GM12864 (cell line): ENCODE measurements at regions not wholly inside any gene's neighbourhood (a gene's known extent, or its start where the extent isn't known, plus 50 kb on each side); places are given as distances from the start of the nearest gene placed in this dataset.

ENCODE experiments used
- DNase-seq: peaks from one replicate; pipeline ENCODE4 v3.0.0-alpha.2; 2011; ENCODE audit warnings: low read depth
- H3K4me3 ChIP-seq: 2 replicates; pipeline ENCODE4 v1.5.1; 2011; ENCODE audit warnings: mild to moderate bottlenecking, low read depth, low read length, control low read depth
- TF ChIP-seq, protein P1 (sequence below): IDR thresholded peaks from 2 replicates; pipeline ENCODE4 v1.5.1; 2011; ENCODE audit warnings: low read depth, mild to moderate bottlenecking, moderate library complexity, low read length, control low read depth, inconsistent platforms; ENCODE audit errors: missing control alignments

DNA sequence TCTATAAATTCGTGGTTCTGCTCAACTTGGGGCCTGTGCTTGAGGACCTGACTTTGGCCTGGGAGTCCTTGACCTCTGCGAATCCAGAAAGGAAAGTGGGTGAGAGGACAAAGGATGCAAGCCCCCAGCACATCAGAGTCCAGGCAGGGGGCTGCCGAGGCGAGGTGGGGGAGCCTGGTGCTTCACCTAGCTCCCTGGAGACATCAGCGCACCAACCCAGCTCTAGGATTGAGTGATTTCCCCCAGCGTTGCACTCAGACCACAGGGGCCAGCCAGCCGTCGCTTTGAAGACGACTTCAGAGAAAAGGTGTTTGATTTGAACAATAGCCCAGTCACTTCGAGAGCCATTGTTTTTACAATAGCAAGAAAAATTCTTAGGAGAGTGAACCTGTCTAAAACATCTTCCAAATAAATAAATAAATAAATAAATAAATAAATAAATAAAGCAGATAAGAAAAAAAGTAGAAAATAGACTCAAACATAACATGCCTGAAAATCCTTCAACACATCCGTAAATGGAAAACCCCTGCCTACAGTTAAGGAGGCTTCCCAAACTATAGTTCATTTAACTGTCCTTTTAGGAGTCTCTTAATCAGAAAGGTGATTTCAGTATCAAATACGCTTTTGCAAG is 180.9 kb downstream of the RBFOX3 start:
- DNase-seq: no peak
- TF ChIP-seq, protein P1, sequence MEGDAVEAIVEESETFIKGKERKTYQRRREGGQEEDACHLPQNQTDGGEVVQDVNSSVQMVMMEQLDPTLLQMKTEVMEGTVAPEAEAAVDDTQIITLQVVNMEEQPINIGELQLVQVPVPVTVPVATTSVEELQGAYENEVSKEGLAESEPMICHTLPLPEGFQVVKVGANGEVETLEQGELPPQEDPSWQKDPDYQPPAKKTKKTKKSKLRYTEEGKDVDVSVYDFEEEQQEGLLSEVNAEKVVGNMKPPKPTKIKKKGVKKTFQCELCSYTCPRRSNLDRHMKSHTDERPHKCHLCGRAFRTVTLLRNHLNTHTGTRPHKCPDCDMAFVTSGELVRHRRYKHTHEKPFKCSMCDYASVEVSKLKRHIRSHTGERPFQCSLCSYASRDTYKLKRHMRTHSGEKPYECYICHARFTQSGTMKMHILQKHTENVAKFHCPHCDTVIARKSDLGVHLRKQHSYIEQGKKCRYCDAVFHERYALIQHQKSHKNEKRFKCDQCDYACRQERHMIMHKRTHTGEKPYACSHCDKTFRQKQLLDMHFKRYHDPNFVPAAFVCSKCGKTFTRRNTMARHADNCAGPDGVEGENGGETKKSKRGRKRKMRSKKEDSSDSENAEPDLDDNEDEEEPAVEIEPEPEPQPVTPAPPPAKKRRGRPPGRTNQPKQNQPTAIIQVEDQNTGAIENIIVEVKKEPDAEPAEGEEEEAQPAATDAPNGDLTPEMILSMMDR: no peak
- no peak overlapping the region for H3K4me3 ChIP-seq

DNA sequence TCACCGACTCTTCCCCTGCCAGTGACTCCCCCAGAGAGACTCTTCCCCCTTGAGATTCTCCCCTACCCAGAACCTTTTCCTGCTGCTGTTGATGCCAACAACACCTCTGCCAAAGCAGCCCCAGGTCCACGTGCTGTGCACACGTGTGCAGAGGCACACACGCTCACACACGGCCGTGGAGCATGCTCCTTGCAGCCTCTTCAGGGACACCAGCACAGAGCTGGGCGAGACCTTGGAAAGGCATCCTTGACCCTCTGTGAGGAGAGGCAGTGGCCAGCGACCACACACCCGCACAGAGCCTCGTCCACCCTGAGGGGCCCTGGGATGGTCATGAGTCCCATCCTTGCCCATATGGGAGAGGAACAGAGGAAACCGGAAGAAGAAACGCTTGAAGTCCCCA is 181.9 kb downstream of the RBFOX3 start:
- no peak overlapping the region for H3K4me3 ChIP-seq
- TF ChIP-seq, protein P1: no peak

DNA sequence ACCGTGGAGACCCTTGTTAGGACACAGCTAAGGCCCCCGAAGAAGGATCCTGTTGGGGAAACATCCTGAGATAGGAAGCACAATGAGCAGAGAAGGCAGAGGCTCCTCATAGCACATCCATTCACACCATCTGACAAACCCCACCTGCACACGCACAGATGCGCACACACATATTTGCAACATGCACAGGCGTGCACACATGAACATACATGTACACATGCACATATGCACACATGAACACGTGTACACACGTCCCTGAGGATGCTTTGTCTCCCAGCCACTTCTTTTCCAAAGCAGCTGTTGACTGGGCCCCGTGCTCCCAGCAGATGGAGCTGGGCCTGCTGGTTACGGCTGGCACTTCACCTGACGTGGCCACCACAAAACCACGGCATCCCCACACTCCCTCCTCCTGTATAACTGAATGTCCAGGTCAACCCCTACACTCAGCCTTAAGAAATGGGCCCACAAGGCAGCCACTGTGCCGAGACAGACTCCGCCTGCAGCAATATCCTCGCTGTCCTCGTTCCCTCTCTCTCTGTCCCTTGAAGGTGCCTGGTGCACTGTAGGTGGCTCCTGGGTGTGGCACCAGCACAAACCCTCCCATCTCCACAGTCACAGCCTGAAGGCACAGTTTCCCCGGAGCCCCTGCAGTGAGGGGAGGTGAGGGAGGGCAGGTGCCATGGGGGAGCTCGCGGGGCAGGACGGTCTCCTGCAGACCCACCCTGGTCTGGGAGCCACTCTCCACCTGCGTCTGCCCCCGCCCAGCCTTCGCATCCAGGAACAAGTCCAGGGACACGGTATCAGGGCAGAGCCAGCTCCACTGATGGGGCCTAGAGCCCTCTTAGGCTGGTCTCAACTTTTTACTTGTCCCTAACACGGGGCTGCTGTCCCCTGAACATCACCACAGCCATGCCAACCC is 183.0 kb downstream of the RBFOX3 start:
- TF ChIP-seq, protein P1: no peak
- no peak overlapping the region for H3K4me3 ChIP-seq
- DNase-seq: no peak

More for the DNA sequence above, 181.9 kb downstream of the RBFOX3 start:
- no peak for DNase-seq

DNA sequence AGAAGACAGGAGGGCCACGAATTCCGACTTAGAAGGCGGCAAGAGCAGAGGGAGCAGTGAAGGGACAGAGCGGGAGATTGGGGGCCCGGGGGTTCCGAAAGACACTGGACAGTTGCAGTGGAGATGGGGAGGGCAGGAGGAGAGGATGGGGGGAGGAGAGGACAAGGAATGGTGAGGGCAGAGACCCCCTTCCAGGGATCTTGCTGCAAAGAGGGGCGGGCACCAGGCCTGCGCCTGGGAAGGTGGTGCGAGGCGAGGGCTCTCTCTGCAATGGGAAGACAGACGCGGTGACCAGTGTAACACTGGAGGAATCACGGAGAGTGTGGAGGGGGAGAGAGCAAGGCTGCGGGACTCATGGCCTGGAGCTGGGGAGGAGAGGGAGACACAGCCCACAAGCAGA is 185.2 kb downstream of the RBFOX3 start:
- H3K4me3 ChIP-seq: no peak overlapping the region
- TF ChIP-seq, protein P1: no peak
- DNase-seq: no peak

DNA sequence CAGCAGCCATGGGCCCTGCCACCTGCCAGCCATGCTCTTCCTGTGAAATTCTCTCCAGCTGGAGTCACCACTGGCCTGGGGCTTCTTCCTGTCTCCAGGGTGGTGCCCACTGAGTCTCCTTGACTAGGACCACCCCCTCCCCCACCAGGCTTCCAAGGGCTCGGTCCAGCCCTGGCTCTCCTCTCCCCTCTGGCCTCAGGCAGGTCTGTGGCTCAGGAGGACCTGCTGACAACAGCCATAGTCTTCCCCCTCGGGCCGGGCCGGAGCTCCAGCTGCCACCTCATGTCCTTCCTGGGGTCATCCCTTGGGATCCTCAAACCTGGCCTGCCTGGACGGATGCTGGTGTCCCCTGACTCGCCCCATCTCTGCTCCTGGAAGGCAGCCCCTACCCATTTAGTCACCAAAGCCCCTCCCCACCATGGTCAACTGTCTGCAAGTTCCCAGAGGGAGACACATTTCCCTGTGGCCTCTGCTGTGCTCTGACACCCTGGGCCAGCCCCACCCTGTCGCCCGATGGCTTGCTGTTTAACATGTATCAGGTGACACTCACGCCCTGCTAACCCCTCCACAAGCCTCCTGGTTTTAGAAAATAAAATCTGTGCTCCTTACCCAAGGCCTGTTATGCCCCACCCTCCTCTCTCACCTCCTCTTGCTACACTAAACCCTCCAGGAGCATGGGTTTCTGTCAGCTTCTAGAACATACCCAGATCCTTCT is 186.2 kb downstream of the RBFOX3 start:
- H3K4me3 ChIP-seq: no peak overlapping the region
- TF ChIP-seq, protein P1: no peak
- DNase-seq: no peak

DNA sequence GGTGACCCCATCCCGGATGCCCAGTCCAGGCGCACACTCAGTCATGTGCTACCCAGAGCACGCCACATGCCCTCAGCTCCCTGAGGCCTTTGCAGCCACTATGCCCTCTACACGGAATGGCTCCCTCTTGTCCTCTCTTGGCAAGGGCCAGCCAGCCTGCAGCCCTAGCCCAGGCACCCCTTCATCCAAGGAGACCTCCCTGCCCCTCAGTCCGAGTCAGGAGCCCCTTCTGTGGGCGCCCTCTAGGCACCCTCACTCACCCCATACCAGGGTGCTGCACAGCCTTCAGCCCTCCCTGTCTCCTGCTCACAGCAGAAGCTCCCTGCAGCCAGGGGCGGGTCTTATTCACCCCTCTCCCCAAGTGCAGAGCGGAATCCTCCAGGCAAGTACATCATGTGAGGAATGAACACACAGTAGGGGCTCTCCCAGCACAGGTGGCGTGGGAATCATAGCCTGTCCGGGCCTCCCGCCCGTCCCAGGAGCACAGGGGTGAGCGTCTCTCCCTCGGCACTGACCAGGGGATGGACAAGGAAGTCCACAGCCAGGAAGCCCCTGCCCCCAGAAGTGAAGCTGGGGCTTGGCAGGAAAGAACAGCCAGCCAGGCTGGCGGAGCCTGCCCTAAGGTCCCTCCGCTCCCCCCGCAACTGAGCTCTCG is 186.9 kb downstream of the RBFOX3 start:
- DNase-seq: no peak

More for the DNA sequence above, 186.9 kb downstream of the RBFOX3 start:
- no peak overlapping the region for H3K4me3 ChIP-seq
- TF ChIP-seq, protein P1: no peak
